GM21367 (cell line): ENCODE measurements at regions not wholly inside any gene's neighbourhood (a gene's known extent, or its start where the extent isn't known, plus 50 kb on each side); places are given as distances from the start of the nearest gene placed in this dataset.
"Not testable (repeated sequence)": the region's sequence is repeated elsewhere in the genome, so short reads cannot be mapped to it uniquely, and the experiment has no call there.

Experiments used
- ATAC-seq: cut with Tn5 transposase; IDR thresholded peaks from one replicate; pipeline ENCODE4 v1.9.1; 2021; ENCODE audit not compliant: unreplicated experiment

DNA sequence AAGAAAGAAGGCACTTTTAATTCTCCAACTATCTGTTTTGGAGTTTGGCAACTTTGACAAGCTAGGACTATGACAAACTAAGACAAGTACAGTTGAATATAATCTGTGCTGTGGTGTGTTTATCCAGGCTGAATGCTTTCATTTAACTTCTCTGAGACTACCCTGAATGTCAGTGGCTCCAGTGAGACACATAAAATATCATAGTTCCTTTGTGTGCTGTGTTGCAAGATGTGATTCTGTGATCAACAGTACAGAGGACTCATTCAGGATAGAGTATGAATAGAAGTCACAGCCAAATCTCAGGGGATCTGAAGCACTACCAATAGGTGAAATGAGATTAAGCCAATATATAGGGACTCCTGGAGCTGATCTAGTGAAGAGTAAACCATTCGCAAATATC is 876.9 kb upstream of the FBXO33 start:
- ATAC-seq, result no peak

DNA sequence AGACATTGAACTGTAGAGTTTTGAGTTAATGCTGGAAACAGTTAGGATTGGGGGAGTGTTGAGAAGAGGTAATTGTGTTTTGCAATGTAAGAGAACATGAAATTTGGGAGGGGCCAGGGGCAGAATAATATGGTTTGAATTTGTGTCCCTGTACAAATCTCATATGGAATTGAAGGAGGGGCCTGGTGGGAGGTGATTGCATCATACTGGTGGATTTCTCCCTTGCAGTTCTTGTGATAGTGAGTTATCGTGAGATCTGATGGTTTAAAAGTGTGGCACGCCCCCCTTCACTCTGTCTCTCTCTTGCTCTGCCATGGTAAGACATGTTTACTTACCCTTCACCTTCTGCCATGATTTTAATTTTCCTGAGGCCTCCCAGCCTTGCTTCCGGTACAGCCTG is 876.0 kb upstream of the FBXO33 start:
- ATAC-seq, result no peak

DNA sequence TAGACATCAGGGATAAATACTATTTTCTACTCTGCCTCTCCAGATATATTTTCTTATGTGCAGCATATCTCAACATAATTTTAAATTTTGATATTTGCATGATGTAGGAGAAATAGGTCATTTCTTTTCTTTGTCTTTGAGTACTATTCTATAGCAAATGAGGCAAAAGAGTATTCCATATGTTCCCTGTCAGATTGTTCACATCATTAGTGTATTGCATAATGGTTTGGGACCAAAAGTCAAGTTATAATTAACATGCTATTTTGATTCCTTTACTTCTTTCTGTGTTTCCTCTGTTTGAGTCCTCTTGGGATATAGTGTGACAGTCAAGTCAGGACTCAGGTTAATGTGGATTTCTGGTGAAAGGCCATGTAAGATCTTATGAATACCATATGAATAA is 864.6 kb upstream of the FBXO33 start:
- no peak for ATAC-seq

DNA sequence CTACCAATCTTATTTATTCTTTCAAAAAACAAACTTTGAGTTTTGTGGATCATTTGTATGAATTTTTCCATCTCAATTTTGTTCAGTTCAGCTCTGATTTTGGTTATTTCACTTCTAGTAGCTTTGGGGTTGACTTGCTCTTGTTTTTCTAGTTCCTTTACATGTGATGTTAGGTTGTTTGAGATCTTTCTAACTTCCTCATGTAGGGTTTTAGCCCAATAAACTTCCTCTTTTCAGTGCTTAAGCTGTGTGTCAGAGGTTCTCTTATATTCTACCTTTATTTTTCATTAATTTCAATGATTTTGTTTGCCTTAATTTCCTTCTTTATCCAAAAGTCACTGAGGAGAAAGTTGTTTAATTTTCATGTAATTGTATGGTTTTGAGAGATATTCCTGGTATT is 860.4 kb upstream of the FBXO33 start:
- ATAC-seq, result no peak

DNA sequence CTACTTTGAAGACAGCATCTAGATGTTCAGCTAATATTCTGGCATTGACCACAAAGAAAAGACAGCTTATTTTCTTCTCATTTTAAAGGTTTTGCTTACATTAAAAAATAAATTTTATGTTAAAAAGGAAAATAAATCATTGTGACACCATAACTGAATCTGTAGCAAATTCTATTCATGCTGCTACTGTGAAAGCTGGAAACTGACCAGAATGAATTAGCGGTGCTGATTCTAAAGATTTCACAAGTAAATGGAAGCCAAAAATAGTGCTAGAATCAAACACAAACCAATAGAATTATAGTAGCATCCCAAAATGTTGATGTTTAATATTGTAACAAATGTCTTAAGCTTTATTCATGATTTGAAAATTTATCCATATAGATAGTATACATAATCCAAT is 850.0 kb upstream of the FBXO33 start:
- ATAC-seq, result no peak

DNA sequence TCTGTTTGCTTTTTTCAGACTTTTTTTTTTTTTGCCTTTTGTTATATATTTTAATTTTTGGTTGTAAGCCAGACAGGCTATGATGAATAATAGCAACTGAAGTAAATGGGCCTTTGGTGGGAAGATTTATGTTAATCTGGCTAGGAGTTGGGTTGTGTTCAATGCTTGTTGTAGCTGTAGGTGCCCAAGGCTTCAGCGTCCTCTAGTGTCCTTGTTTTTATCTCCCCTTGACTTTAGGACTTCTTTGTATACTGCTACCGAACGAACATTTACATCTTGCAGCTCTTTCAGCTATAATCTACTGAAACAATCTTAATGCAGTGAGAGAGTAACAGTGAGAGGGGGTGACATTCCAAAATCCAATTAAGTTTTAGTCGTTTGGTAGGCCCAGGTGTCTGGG is 848.4 kb upstream of the FBXO33 start:
- ATAC-seq, result no peak

DNA sequence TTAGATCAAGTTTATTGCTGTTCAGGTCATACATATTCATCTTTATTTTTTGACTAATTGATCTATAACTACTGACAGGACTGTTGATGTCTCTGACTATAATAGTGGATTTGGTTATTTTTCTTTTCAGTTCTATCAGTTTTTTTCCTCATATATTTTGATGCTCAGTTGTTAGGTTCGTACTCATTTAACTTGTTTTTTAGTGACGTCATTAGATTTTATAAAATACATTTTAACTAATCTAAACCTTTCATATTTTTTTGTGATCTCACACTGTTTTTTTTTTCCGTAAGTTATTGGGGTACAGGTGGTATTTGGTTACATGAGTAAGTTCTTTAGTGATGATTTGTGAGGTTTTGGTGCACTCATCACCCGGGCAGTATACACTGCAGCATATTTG is 841.2 kb upstream of the FBXO33 start:
- no peak for ATAC-seq

DNA sequence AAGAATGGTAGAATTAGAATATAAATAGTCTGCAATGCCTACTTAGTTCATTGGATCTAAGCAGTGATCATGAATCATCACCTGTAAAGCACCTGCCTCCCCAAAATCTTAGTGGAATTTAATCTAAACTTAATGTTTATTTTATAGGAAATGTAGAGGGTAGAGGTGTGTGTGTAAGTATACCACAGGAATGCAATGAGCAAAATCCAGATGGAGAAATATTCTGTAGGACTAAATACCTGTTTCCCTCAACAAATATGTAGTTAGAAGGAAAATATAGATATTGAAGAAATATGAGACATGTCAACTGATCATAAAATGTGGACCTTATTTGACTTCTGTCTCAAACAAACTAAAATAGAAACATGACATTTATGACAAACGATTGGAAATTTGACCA is 839.2 kb upstream of the FBXO33 start:
- no peak for ATAC-seq

DNA sequence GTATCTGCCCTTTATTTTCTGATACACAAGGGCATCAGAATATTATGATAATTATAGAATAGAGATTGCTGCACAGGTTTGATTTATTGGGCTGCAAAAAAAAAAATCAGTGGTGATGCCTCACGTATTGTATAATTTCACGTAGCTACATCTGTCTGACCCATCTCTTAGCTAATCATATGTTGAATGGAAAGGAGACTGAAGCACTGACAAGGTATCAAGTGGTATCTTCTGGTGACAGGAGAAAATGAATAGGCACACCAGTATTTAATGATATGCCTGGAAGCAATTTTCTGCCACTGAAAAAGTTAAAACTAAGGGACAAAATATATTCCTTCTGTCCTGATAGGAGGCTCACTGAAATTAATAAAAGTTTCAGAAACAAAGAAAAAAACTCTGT is 837.2 kb upstream of the FBXO33 start:
- ATAC-seq, result no peak

DNA sequence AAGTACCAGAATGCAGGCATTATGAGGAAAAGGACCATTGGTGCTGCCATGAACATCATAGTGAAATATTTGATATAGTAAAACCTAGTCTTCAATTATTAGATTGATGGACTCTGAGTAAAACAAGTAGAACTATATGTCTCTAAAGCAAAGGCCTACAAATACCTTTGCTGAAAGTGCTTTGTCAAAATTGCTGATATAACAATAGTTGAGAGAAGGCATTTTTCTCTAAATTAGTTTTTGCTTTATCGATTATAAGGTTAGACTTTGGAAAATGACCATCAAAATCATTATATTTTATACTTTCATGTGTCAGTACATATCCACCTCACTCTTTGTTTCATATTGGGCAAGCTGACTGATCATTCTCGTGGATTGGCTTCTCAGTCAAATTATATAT is 836.0 kb upstream of the FBXO33 start:
- ATAC-seq, result no peak

DNA sequence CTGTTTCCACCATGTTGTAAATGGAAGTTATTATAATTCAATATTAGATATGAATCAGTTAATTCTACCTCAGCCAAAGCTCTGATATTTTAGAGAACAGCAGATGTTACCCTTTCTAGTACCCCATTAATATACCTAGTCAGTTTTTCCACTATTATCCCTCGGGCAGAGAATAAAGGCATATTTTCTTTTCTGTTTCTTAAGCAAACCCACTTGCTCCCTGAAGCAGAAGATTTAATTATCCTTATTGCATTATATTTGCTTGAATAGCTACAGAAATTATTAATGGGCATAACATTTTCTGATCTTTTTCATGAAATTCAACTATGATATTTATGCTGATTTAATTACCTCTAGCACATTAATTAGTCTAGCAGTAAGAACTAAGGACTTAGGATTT is 832.9 kb upstream of the FBXO33 start:
- ATAC-seq, result no peak

DNA sequence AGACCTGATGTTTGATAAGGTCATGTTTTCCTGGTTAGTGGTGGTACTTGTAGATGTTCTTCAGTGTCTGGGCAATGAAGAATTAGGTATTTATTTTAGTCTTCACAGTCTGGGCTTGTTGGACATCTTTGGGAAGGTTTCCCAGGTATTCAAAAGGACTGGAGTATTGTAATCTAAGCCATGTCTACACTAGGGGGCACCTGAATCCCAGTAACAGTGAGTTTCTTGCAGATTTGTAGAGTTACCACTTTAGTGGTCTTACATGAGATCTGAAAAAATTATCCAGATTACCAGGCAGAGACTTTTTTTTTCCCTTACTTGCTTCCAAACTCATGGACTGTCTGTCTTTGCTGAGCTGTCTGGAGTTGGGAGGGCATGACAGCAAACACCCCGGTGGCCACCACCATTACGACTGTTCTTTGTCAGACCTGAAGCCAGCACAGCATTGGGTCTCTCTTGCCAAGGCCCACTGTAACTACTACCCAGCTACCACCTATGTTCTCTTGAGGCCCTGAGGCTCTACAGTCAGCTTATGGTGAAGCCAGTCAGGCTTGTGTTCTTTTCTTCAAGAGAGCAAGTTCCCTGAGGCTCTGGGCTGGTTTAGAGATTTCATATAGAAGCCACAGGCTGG is 820.7 kb upstream of the FBXO33 start:
- no peak for ATAC-seq

DNA sequence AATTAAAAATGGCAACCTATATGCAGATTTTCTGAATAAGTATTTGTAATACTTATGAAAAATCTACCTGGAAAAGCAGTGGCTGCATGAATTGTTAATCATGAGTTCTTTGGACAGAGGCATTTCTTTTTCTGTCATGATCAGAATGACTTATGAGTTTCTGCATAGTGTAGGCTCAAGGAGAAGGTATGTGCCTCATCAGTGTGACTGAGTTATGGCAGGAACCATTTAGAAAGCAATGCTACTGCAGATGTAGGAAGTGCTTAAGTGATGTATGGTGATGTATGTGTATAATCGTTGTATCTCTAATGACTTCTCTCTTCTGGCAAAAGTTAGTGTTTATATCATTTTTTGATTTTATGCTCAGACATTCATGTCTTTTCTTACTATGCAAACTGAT is 816.4 kb upstream of the FBXO33 start:
- no peak for ATAC-seq

DNA sequence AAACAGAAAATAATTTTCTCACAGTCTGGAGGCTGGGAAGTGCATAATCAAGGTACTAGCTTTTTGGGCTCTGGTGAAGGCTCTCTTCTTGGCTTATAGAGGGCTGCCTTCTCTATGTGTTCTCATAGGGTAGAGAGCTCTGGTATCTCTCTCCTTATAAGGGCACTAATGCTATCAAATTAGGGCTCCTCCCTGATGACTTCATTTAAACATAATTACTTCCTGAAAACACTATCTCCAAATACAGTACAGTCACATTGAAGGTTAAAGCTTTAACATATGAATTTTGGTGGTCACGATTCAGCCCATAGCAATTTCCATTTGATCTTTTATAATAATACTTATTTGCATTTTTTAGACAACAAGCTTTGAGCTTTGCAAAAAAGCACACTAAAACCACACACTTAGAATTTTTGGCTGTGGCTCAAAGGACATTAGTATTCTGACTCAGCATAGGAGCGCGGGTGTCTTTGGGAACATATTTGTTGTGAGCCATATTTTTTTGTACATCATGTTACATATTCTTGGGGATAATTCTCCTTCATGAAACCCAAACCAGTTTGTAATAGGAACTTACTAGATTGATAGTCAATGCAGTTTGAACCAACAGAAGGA is 808.1 kb upstream of the FBXO33 start:
- ATAC-seq, result no peak

DNA sequence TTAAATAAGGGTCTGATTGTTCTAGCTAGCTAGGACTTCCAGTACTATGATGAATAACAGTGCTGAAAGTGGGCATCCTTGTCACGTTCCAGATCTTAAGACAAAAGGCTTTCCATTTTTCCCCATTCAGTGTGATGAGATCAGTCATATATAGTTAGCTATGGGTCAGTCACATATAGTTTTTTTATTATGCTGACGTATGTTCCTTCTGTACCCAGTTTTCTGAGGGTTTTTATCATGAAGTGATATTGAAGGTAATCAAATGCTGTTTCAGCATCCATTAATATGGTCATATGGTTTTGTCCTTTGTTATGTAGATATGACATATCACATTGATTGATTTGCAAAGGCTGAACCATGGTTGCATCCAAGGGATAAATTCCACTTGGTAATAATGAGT is 800.1 kb upstream of the FBXO33 start:
- ATAC-seq, result no peak

DNA sequence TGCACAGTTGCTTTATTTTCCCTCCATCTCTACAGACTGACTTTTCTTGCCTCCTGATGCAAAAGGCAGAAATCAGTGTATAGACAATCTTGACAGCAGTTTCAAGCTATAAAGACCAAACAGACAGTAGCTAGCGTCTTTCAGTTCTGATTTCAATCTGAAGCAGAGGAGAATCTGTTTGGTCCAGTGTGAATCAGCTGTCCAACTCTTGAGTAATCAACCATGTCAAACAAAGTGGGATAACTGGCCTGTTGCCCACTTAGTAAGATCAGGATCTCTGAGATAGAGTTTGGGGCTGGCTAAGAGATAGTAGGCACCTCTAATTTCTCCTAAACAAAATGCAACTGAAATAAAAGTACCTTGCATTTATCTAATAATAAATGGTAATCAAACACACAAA is 797.4 kb upstream of the FBXO33 start:
- no peak for ATAC-seq

DNA sequence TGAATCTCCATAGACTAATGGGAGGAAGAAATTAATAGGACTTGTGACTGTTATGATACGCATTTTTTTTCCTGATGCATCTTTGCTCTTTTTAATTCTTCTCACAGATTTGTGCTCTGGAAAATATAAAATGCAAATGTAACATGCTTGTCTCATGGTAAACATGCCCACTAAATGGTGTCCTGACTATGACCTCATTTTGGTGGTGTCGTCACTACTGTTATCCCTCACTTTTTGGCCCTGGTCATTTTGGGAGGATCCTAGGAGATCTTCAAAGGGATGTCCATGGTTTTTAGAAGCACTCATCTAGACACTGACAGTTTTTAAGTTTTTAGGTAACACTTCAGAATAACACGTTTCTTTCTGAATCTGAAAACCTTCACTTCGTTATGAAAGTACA is 790.8 kb upstream of the FBXO33 start:
- ATAC-seq, result no peak

DNA sequence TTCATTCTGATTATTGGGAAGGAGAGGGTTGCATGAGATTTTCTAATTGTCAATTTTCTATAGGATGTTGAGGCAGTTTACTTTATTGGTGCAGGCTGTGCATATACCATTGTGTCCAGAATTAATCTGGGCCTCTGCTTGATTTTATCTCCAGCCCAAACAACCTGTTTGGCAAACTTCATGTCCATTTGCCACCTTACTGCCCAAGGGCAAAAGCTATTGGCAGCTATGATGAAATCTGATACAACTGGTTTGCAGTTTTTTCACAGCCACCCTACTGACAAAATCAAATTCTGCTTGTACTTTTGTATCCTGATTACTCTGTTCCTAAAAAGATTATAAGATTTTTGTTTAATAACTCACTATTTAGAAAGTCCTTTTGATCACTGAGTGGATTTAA is 789.2 kb upstream of the FBXO33 start:
- ATAC-seq, result no peak

DNA sequence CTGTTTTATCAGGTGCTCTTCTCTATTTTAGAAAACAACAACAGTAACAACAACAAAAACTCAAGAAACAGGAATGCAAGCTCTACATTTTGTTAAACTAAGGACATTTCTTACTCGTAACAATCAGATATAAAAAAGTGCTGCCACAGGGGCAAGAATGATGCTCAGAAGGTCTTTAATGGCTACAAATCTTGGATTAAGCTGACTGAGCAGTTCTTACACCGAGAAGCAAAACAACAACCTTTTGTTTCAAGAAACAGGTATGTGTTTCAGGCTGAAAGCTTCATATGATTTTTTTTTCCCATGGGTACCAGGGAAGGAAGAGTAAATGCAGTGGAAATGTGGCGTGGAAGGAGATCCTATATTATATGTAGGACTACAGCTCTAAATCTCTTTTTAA is 786.8 kb upstream of the FBXO33 start:
- no peak for ATAC-seq

DNA sequence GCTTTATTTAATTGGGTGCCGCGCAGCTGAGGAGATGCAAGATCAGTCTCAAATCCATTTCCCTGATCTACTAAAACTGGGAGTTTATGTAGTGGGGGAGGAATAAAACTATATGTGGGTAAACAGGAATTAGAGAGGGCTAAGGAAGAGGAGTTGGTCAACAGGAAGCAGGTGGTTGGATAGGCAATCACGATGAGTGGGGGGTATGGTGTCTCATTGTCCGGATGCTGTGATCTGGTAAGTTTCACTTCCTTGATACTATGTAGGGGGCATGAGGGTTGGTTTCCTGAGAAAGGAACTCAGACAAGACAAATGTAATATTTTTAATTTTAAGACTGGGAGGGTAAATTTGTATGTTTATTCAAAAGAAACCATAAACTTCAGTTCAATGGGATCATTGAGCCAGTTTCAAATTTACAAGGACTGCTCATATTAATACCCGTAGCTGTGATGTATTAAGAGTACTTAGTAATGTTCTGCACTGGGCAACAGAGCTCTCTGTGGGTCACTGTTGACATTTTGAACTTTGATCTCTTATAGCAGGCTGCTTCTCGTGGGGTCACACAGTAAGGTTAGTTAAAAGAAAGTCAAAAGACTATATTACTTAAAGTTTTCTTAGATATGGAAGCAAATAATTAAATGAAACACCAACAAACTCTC is 786.2 kb upstream of the FBXO33 start:
- ATAC-seq, result no peak

DNA sequence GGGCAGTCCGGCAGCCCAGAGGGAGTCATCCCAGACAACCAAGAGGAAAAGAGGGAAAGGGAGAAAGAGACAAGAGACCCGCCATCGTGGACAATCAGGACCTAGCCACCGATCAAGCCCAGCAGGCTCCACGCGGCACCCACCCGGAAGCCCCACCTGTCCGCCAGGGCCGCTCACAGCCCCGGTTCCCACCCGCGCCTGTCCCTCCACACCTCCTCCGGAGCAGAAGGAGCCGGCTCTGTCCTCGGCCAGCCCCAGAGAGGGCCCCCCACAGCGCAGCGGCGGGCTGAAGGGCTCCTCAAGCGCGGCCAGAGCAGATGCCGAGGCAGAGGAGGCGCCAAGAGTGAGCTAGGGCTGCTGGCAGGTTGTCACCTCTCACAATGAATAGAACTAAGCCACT is 784.7 kb upstream of the FBXO33 start:
- no peak for ATAC-seq

DNA sequence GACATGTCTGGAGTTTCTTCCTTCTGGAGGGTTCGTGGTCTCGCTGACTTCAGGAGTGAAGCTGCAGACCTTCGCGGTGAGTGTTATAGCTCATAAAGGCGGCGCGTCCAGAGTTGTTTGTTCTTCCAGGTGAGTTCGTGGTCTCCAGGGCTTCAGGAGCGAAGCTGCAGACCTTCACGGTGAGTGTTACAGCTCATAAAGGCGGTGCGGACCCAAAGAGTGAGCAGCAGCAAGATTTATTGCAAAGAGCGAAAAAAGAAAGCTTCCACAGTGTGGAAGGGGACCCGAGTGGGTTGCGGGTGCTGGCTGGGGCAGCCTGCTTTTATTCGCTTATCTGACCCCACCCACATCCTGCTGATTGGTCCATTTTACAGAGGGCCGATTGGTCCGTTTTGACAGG is 784.2 kb upstream of the FBXO33 start:
- ATAC-seq, result not testable (repeated sequence)

DNA sequence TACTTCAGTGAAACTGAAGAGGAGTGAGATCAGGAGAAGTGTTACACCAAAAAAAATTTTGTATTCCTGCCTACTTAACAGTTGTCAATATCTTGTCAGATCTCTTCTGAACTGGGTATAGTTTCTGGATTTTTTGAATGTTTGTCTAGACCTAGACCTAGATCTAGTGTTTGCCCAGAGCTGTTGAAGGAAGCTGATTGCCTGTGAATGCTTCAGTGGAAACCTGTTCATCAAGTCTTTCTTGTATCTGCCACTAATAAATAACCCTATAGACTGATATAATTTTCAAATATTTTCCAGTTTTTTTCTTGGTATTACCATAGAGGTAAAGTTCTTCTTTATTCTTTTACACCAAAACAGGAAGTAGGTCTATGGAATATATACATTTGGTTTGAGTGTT is 781.5 kb upstream of the FBXO33 start:
- no peak for ATAC-seq
